Spleen (tissue), 7 donors: ENCODE measurements at regions not wholly inside any gene's neighbourhood (a gene's known extent, or its start where the extent isn't known, plus 50 kb on each side); places are given as distances from the start of the nearest gene placed in this dataset.

ENCODE experiments used
- CTCF ChIP-seq, 11 experiments: fragments of 200-600 bp in 7 of 11; fragments of 450-650 bp in 4 of 11; sonication (generic) in 4 of 11; IDR thresholded peaks in 8 of 11; conservative IDR thresholded peaks in 3 of 11; 1 replicate in 7 of 11; 2 replicates in 4 of 11; pipeline versions ENCODE4 v1.4.0 to v1.8.0; 2016 to 2021; ENCODE audit warnings: antibody characterized with exemption in 11 of 11, inconsistent platforms in 4 of 11, mild to moderate bottlenecking in 1 of 11
- POLR2A ChIP-seq, 3 donors: fragments of 450-650 bp; IDR thresholded peaks; one replicate each; pipeline ENCODE4 v1.5.1; 2017; ENCODE audit warnings: antibody characterized with exemption in 3 of 3, mild to moderate bottlenecking in 1 of 3
- POLR2AphosphoS5 ChIP-seq, 3 donors: sonication (generic); formaldehyde crosslinking; IDR thresholded peaks; one replicate each; pipeline ENCODE4 v1.5.1; 2017; ENCODE audit warnings: antibody characterized with exemption in 3 of 3
- donor health status: DM: no; HTN: no; CAD: no; lungs with moderate emphysema.
- donor health status: DM: no; HTN: no; CAD: no.
- donor health status: DM: no; HTN: no; CAD: no.

DNA sequence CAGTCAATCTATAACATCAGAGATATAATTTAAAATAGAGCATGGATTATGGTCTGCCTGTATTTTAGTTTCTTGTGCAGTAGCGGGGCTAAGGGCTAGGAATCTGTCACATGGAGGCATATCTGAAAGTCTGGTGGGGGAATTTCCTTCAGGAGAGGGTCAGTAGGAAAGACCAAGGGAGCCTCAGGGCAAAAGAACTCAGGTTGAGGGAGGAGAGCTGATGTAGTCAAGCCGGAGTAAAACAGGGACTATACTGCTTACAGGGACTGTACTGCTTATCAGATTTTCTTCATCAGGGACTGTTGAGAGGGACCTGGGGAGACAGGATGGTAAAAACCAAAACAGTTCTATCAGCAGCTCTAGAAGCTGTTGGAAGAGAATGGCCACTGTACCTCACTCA lies 82.0 kb upstream of the CPM start:
- TF ChIP-seq CTCF (IDR thresholded peaks at IDR 0.05 in 8 of 11, conservative IDR thresholded peaks at IDR 0.05 in 3 of 11), result no peak
- no peak for TF ChIP-seq POLR2A (IDR thresholded peaks at IDR 0.05)
- no peak for TF ChIP-seq POLR2AphosphoS5 (IDR thresholded peaks at IDR 0.05)
